PC-3 (cell line): ENCODE measurements at regions not wholly inside any gene's neighbourhood (a gene's known extent, or its start where the extent isn't known, plus 50 kb on each side); places are given as distances from the start of the nearest gene placed in this dataset.
"Not testable (repeated sequence)": the region's sequence is repeated elsewhere in the genome, so short reads cannot be mapped to it uniquely, and the experiment has no call there.

ENCODE experiments used
- ATAC-seq: fragments of 200-7000 bp; cut with Tn5 transposase; 2 replicates; pipeline ENCODE4 v1.9.1; 2020; ENCODE audit warnings: mild to moderate bottlenecking, moderate library complexity
- BruUV-seq: library from RNA; stranded (reverse); fragments of 400-500 nt; replicated peaks from 2 replicates; lab custom pipeline; 2021; lab: Mats Ljungman, UMichigan
- CTCF ChIA-PET: fragments of 300-600 bp; sonication (Branson Sonifier 250); formaldehyde crosslinking; loops from one replicate; lab custom pipeline; 2022; ENCODE audit warnings: antibody characterized with exemption; lab: Charles Lee
- POLR2A ChIA-PET: fragments of 300-600 bp; sonication (Branson Sonifier 250); formaldehyde crosslinking; loops from one replicate; lab custom pipeline; 2022; ENCODE audit warnings: antibody characterized with exemption; ENCODE audit not compliant: unreplicated experiment; lab: Charles Lee
- DNase-seq: peaks from one replicate; pipeline ENCODE4 v3.0.0-alpha.2; 2015
- H2AFZ ChIP-seq: fragments of 300-600 bp; sonication (generic); 2 replicates; pipeline ENCODE4 v1.6.0; 2016; ENCODE audit warnings: antibody characterized with exemption, low read length
- H3F3A ChIP-seq: fragments of 300-600 bp; sonication (generic); one replicate; pipeline ENCODE4 v1.6.0; 2017; ENCODE audit warnings: antibody characterized with exemption, low read length, control low read depth, mild to moderate bottlenecking; ENCODE audit not compliant: unreplicated experiment
- H3K27ac ChIP-seq: fragments of 300-600 bp; sonication (generic); 2 replicates; pipeline ENCODE4 v1.5.1; 2016; ENCODE audit warnings: mild to moderate bottlenecking, low read length
- H3K27me3 ChIP-seq: fragments of 300-600 bp; sonication (generic); 2 replicates; pipeline ENCODE4 v1.6.1; 2016; ENCODE audit warnings: low read length, mixed read lengths
- H3K36me3 ChIP-seq: fragments of 300-600 bp; sonication (generic); 2 replicates; pipeline ENCODE4 v1.6.1; 2016; ENCODE audit warnings: low read depth, mixed run types, low read length, mixed read lengths
- H3K4me1 ChIP-seq: fragments of 300-600 bp; sonication (generic); 2 replicates; pipeline ENCODE4 v1.5.1; 2016; ENCODE audit warnings: low read length; ENCODE audit not compliant: insufficient read depth
- H3K4me2 ChIP-seq: fragments of 300-600 bp; sonication (generic); 2 replicates; pipeline ENCODE4 v1.6.0; 2016; ENCODE audit warnings: low read length
- H3K4me3 ChIP-seq: fragments of 300-600 bp; sonication (generic); 2 replicates; pipeline ENCODE4 v1.5.1; 2016; ENCODE audit warnings: mild to moderate bottlenecking, low read length, mixed read lengths
- H3K79me2 ChIP-seq: fragments of 300-600 bp; sonication (generic); 2 replicates; pipeline ENCODE4 v1.6.1; 2017; ENCODE audit warnings: low read length, mixed read lengths
- H3K9ac ChIP-seq: fragments of 300-600 bp; sonication (generic); 2 replicates; pipeline ENCODE4 v1.6.0; 2016; ENCODE audit warnings: mild to moderate bottlenecking, low read length
- H3K9me2 ChIP-seq: fragments of 300-600 bp; sonication (generic); replicated peaks from 2 replicates; pipeline ENCODE4 v1.6.1; 2016; ENCODE audit warnings: mixed run types, low read length, mixed read lengths
- H3K9me3 ChIP-seq: fragments of 300-600 bp; sonication (generic); 2 replicates; pipeline ENCODE4 v1.6.1; 2016; ENCODE audit warnings: low read length, mixed read lengths
- H4K20me1 ChIP-seq: fragments of 300-600 bp; sonication (generic); 2 replicates; pipeline ENCODE4 v1.6.1; 2016; ENCODE audit warnings: low read length, mixed read lengths
- intact Hi-C: fragments of 100-400 bp; cut with micrococcal nuclease; formaldehyde crosslinking; loops from 2 replicates; pipeline ENCODE4 v1.9.0; 2023

DNA sequence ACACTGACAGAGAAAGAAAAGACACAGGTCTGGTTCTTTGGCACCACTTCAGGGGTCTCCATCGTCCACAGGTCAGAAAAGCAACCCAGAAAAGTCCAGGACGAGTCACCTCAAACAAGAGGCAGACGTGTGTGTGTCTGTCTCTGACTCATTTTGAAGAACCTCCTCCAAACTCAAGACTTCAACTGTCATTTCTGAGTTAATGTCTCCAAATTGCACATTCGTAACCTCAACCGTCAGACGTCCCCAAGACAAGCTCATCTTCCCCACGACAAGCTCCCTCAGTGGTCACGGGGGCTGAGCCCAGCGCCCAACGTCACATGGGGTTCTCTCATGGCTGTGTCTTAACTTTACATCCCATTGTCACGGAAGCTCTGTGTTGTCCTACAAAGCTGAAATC, 70.2 kb upstream of the TNK2 start:
- H3K9ac ChIP-seq, H3K79me2 ChIP-seq, H3K27ac ChIP-seq, H3K36me3 ChIP-seq, intact Hi-C loops, CTCF ChIA-PET, H4K20me1 ChIP-seq, POLR2A ChIA-PET, H3F3A ChIP-seq, H3K4me2 ChIP-seq, H3K4me1 ChIP-seq, H3K4me3 ChIP-seq, H3K27me3 ChIP-seq, DNase-seq, H3K9me2 ChIP-seq, BruUV-seq, H2AFZ ChIP-seq, H3K9me3 ChIP-seq: not testable (repeated sequence)
- peak; percentile 46 for ATAC-seq

DNA sequence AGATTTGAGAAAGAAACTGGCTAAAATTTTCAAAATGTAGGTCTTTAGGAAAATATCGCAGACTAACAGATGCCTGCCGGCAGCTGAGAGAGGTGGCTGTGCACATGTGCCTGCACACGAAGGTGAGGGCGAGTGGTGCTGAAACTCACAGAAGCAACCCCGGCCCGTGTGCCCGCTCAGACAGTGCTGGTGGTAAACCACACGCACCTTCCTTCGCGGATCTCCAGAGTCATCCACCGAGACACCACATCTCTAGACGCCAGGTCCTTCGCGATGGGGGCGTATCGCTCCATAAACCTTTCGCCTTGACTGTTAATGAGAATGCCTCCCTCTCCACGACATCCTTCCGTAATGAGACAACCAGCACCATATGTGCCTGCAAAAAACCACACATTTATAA, 68.5 kb upstream of the TNK2 start:
- BruUV-seq, H3K9me2 ChIP-seq, H3K9ac ChIP-seq, CTCF ChIA-PET, H3K27me3 ChIP-seq, H3K4me2 ChIP-seq, H3K4me1 ChIP-seq, H3F3A ChIP-seq, H3K79me2 ChIP-seq, H3K9me3 ChIP-seq, H3K36me3 ChIP-seq, intact Hi-C loops, H4K20me1 ChIP-seq, H3K4me3 ChIP-seq, DNase-seq, H2AFZ ChIP-seq, ATAC-seq, H3K27ac ChIP-seq, POLR2A ChIA-PET: not testable (repeated sequence)

DNA sequence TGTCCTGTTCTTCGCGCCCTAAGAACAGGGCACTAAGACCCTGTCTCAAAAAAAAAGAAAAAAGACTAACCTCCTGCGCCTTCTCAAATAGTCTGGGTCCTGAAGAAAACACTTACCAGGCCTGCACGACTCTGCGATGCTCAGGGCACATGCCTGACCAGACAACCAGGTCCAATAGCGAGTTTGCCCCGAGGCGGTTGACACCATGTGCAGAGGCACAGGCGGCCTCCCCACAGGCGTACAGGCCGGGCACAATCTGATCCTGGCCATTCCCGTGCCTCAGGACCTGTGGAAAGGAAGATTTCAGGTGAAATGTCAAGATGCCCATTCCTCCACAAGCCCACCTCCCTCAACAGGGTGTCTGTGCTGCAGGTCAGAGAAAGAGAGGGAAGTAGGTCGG, 65.9 kb upstream of the TNK2 start:
- H3F3A ChIP-seq, DNase-seq, H3K9me2 ChIP-seq, H3K4me3 ChIP-seq, H3K9ac ChIP-seq, POLR2A ChIA-PET, H3K9me3 ChIP-seq, H3K27ac ChIP-seq, CTCF ChIA-PET, H4K20me1 ChIP-seq, H3K27me3 ChIP-seq, ATAC-seq, intact Hi-C loops, H3K79me2 ChIP-seq, H2AFZ ChIP-seq, H3K4me2 ChIP-seq, H3K4me1 ChIP-seq, BruUV-seq: not testable (repeated sequence)
- H3K36me3 ChIP-seq, result peaks cover 15% of the 10 kb centered on the region

DNA sequence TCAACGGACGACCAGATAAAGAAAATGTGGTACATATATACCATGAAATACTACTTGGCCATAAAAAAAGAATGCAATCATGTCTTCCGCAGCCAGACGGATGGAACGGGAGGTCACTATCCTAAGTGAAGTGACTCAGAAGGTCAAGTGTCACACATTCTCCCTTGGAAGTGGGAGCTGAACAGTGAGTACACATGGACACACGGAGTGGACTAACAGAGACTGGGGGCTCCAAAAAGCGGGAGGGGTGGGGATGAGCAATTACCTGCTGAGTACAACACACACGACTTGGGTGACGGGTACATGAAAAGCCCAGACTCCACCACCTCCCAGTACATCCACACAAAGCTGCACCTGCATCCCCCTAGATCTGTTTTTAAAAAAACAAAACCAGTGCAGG, 62.5 kb upstream of the TNK2 start:
- H4K20me1 ChIP-seq, H3K27ac ChIP-seq, POLR2A ChIA-PET, H3K4me2 ChIP-seq, H3F3A ChIP-seq, ATAC-seq, H3K4me3 ChIP-seq, H3K4me1 ChIP-seq, H3K9me2 ChIP-seq, H3K79me2 ChIP-seq, H3K9me3 ChIP-seq, BruUV-seq, H2AFZ ChIP-seq, intact Hi-C loops, CTCF ChIA-PET, DNase-seq, H3K27me3 ChIP-seq, H3K9ac ChIP-seq: not testable (repeated sequence)
- H3K36me3 ChIP-seq, result peaks cover 15% of the 10 kb centered on the region

DNA sequence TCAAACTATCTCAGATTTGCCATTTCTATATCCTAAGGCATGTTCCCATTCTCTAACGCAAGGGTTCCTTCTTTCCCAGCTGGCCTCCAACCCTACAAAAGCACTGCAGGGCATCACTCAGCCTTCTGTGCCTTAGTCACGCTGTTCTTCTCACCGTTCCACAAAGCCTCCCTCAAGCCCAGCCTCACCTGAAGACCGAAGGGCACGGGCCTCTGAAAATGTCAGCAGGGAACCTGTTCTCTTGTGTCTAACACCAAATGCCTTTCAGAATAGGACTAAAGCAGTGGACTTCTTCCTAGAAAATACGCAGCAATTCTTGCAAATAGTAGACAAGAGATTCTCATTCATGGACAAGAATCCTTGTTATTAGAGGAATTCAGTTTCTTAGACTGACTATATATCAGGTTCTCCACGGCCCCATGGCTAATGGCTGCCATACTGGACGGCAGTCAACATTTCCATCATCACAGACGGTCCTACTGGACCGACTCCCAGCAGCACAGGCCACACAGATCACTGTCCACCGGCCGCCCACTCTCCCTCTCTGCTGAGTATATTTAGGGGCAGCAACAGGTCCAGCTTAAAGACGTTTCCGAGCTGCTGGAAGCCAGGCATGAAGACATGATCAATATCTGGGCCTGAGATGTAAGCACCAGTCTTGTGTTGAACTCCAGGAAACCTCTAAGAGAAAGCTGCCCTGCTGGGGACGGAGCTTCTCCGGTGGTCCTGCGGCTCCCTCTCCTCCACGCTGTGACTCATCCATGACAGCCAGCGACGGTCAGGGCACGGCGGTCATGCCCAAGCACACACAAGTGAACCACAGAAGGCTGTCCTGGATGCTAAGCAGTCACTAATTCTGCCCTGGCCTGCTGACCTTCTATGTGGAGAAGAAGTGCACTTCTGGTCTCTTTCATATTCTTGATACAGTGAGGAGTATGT, 61.8 kb upstream of the TNK2 start:
- H4K20me1 ChIP-seq, H3K4me1 ChIP-seq, POLR2A ChIA-PET, H3K4me2 ChIP-seq, H3K79me2 ChIP-seq, H3K4me3 ChIP-seq, DNase-seq, H2AFZ ChIP-seq, H3K9me2 ChIP-seq, H3F3A ChIP-seq, H3K9me3 ChIP-seq, CTCF ChIA-PET, ATAC-seq, H3K9ac ChIP-seq, intact Hi-C loops, H3K27me3 ChIP-seq, H3K27ac ChIP-seq: not testable (repeated sequence)
- H3K36me3 ChIP-seq, result peaks cover 13% of the 10 kb centered on the region
- BruUV-seq, result TSS peak; percentile 4

DNA sequence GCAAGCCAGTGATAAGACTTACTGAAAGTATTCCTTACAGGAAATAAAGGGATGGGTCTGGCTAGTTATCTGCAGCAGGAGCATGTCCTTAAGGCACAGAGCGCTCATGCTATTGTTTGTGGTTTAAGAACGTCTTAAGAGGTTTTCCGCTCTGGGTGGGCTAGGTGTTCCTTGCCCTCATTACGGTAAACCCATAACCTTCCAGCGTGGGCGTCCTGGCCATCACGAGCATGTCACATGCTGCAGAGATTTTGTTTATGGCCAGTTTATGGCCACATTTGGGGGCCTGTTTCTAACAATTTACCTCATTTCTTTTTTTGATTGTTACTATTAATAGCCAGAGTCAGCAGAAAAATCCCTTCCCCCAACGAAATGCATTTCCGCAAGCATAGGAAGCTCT, 61.0 kb upstream of the TNK2 start:
- BruUV-seq, H3K4me3 ChIP-seq, POLR2A ChIA-PET, CTCF ChIA-PET, H4K20me1 ChIP-seq, H3K27ac ChIP-seq, ATAC-seq, H3K4me2 ChIP-seq, H3K79me2 ChIP-seq, intact Hi-C loops, H3K9me2 ChIP-seq, H3K27me3 ChIP-seq, H3K9ac ChIP-seq, DNase-seq, H3F3A ChIP-seq, H3K9me3 ChIP-seq, H2AFZ ChIP-seq, H3K4me1 ChIP-seq: not testable (repeated sequence)
- peaks cover 13% of the 10 kb centered on the region for H3K36me3 ChIP-seq
